Globus pallidus (tissue), 1 donor: ENCODE measurements at regions not wholly inside any gene's neighbourhood (a gene's known extent, or its start where the extent isn't known, plus 50 kb on each side); places are given as distances from the start of the nearest gene placed in this dataset.
"Not testable (repeated sequence)": the region's sequence is repeated elsewhere in the genome, so short reads cannot be mapped to it uniquely, and the experiment has no call there.

Source experiments
- DNase-seq: peaks from one replicate; pipeline ENCODE4 v3.0.0-alpha.2; 2015; ENCODE audit warnings: low spot score

DNA sequence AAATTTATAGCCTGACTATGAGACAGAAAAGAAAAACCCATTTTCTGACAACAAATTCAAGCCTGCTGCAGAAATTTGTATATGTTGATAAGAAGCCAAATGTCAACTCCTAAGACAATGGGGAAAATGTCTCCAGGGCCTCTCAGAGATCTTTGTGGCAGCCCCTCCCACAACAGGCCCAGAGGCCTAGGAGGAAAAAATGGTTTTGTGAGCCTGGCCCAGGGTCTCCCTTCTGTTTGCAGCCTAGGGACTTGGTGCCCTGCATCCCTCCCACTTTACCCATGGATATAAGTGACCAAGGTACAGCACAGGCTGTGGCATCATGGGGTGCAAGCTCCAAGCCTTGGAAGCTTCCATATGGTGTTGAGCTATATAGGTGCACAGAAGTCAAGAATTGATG is 740.2 kb downstream of the SEMA5A start:
- no peak for DNase-seq

DNA sequence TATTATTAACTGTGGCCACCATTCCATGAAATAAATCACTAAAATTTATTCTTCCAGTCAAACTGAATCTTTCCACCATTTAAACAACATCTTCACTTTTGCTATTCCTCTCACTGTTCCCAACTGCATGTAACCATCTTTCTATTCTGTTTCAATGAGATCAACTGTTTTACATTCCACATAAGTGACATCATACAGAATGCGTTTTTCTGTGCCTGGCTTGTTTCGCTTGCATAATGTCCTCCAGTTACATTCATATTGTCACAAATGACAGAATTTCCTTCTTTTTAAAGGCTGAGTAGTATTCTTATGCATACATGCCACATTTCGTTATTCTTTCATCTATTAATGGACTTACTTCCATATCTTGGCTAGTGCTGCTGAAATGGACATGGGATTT is 738.2 kb downstream of the SEMA5A start:
- no peak for DNase-seq

- DNase-seq: no peak
These were observed 734.3 kb downstream of the SEMA5A start for GRCh38 chr5:8811581-8811980.

- no peak for DNase-seq
These were observed 732.7 kb downstream of the SEMA5A start for GRCh38 chr5:8813180-8813579.

DNA sequence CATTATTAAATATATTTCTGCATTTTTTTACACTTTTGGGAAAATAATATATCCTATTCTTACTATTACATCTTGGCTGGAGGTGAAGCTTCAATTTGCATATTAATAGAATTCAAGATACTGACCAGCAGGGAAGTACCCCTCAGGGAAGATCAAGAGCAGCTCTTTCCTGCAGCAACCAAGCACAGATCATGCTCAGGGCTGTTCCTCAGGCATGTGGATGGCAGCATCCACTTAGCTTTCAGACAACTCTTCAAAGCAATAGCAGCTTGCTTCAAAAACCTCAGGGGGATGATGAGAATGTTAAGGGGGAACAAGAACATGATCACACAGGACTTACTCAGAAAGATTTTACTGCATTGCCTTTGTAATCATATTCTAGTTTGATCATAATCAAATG is 731.8 kb downstream of the SEMA5A start:
- no peak for DNase-seq

- DNase-seq: no peak
These were observed 721.5 kb downstream of the SEMA5A start for GRCh38 chr5:8824371-8824770.

- no peak for DNase-seq
These were observed 720.6 kb downstream of the SEMA5A start for GRCh38 chr5:8825139-8825757.

GRCh38 chr5:8826508-8826907 is 719.4 kb downstream of the SEMA5A start:
- no peak for DNase-seq

DNA sequence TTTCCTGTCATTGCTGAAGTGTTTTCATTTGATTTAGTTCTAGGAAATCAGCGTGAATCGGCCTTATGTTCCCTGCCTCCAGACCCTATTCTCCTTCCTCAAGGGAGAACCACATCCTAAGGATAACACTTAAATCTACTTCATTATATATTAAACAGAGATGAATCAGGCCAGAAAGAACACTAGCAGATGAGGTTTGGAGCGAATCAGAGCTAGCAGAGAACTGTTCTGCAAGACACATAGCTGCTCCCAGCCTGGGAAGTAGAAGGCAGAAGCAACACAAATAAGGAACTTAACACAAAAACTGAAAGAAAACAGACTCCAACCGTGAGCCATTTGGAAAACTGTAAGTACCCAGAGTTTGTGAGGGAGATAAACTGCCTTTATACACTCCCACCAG is 718.2 kb downstream of the SEMA5A start:
- no peak for DNase-seq

DNA sequence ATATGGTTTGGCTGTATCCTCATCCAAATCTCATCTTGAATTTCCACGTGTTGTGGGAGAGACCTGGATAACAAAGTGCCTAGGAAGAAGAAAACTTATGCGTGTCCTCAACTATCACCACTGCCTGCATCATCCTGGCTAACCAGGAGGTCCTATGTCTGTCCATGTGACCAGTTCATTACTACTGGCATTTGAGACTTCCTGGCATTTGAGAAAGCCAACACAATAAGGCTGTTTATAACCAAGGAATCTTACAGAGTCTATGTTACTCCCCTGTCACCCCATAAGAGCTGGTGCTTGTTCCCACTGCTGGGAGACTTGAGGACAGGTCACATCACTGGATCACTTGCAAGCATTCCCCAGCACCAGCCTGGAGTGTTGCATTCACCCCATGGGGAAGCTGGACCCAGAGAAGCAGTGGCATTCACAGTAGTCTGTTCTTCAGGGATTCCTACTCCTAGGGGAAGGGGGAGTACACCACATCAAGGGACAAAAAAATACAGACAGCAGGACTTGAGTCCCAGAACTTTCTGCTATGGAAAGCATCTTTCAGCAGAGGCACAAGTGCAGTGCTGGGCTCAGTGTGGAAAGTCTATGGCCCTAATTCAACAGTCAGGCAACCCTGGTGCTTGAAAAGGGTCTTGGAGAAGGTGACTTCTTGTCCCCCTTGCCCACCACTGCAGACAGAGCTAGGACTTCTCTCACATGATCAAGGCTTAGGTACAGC is 717.1 kb downstream of the SEMA5A start:
- no peak for DNase-seq

GRCh38 chr5:8829323-8830029 is 716.4 kb downstream of the SEMA5A start:
- no peak for DNase-seq

DNA sequence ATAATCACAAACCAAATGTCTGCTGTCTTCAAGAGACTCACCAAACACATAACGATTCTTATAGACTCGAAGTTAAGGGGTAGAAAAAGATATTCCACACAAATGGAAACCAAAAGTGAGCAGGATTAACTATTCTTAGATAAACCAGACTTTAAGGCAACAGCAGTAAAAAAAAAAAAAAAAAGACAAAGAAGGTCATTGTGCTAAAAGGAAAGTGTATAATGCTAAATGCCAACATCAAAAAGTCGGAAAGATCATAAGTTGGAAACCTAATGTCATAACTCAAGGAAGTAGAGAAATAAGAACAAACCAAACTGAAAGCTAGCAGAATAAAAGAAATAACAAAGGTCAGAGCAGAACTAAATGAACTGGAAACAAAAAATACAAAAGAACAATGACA is 714.6 kb downstream of the SEMA5A start:
- DNase-seq: no peak

DNA sequence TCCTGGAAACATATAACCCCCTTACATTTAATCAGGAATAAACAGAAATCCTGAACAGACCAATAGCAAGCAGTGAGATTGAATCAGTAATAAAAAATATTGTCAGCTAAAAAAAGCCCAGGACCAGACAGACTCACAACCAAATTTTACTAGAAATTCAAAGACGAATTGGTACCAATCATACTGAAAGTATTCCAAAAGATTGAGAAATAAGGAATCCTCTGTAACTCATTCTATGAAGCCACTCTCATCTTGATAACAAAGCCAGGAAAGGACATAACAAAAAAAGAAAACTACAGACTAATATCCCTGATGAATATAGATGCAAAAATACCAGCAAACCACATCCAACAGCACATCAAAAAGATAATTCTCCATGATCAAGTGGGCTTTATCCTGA is 714.0 kb downstream of the SEMA5A start:
- DNase-seq: no peak

- DNase-seq: peak; percentile 96
These were observed 706.4 kb downstream of the SEMA5A start for GRCh38 chr5:8839361-8840055.

GRCh38 chr5:8840237-8840636 is 705.6 kb downstream of the SEMA5A start:
- no peak for DNase-seq

DNA sequence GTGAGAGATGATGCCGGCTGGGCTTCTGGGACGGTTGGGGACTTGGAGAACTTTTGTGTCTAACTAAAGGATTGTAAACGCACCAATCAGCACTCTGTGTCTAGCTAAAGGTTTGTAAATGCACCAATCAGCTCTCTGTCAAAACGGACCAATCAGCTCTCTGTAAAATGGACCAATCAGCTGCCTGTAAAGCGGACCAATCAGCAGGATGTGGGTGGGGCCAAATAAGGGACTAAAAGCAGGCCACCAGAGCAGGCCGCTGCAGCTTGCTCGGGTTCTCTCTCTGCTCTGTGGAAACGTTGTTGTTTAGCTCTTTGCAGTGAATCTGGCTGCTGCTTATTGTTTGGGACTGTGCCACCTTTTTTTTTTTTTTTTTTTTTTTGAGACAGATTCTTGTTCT is 705.1 kb downstream of the SEMA5A start:
- DNase-seq: not testable (repeated sequence)

DNA sequence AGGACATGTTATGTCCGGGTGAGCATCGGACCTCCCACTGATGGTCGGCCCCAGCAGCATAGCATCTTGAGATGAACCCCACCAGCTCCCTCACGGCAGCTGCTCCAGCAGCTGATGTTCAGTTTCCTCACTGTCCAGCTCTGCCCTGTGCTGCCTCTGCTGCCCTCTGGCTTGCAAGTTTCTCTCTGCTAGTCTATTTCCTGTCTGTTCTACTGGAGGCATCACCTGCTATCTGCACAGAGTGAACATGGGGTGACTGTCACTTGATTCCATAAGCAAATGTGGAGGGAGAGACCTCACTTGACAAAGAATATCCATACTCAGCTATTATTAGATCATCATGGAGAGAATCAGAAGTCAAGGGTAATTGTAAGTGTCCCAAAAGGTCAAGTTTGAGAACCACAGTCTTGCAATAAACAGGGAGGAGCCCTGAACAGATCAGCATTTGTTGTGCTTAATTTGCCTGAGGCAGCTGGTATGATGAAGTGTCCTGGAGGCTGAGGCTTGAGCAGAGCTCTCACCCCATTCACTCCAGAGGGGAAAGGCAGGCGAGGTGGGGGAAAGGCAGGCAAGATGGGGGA is 702.8 kb downstream of the SEMA5A start:
- peak; percentile 86 for DNase-seq

DNA sequence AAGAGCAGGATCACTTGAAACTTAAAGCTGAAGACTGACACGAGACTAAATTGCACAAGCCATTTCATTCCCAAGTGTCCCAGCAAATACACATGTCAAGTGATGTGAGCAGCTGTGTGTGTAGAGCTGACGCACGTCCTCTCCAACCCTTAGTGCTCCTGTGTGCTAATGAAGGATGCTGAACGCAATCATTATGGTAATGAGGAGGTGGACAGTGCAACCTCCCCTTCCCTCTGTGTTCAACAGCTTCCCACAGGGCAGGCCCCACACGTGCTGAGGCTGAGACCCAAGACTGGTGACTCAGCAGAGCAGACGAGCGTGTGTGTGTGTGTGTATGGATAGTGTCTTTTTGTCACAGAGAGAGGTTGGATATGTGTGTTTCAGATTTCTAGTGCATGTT is 702.1 kb downstream of the SEMA5A start:
- peak; percentile 71 for DNase-seq

GRCh38 chr5:8844206-8844605 is 701.7 kb downstream of the SEMA5A start:
- peak; percentile 44 for DNase-seq

GRCh38 chr5:8844847-8845246 is 701.0 kb downstream of the SEMA5A start:
- no peak for DNase-seq

GRCh38 chr5:8845296-8845695 is 700.6 kb downstream of the SEMA5A start:
- no peak for DNase-seq

- no peak for DNase-seq
These were observed 697.5 kb downstream of the SEMA5A start for GRCh38 chr5:8848366-8848765.
